OCI-LY7 (cell line): ENCODE measurements at regions not wholly inside any gene's neighbourhood (a gene's known extent, or its start where the extent isn't known, plus 50 kb on each side); places are given as distances from the start of the nearest gene placed in this dataset.

Source experiments
- BruUV-seq: library from RNA; stranded (reverse); fragments of 400-500 nt; replicated peaks from 2 replicates; lab custom pipeline; 2021; lab: Mats Ljungman, UMichigan
- CTCF ChIA-PET: fragments of 300-600 bp; sonication (Branson Sonifier 250); formaldehyde crosslinking; loops from one replicate; lab custom pipeline; 2022; ENCODE audit warnings: antibody characterized with exemption; ENCODE audit not compliant: unreplicated experiment; lab: Charles Lee
- POLR2A ChIA-PET: fragments of 300-600 bp; sonication (Branson Sonifier 250); formaldehyde crosslinking; loops from one replicate; lab custom pipeline; 2022; ENCODE audit warnings: antibody characterized with exemption; lab: Charles Lee
- DNase-seq: peaks from one replicate; pipeline ENCODE4 v3.0.0-alpha.2; 2015; ENCODE audit warnings: low spot score
- H2AFZ ChIP-seq: fragments of 200-600 bp; sonication (generic), shearing (Covaris generic); 2 replicates; pipeline ENCODE4 v1.6.1; 2014; ENCODE audit warnings: mild to moderate bottlenecking, antibody characterized with exemption, low read length, moderate library complexity
- H3K27ac ChIP-seq: fragments of 200-600 bp; sonication (generic); 2 replicates; pipeline ENCODE4 v1.5.1; 2014; ENCODE audit warnings: mixed run types, low read depth, mild to moderate bottlenecking, moderate library complexity, low read length, inconsistent platforms; ENCODE audit not compliant: poor library complexity, severe bottlenecking
- H3K36me3 ChIP-seq: fragments of 200-600 bp; sonication (generic); 2 replicates; pipeline ENCODE4 v1.6.1; 2014; ENCODE audit warnings: mild to moderate bottlenecking, antibody characterized with exemption, low read length, moderate library complexity, mixed read lengths; ENCODE audit not compliant: insufficient read depth
- H3K4me1 ChIP-seq: fragments of 200-600 bp; sonication (generic); 2 replicates; pipeline ENCODE4 v1.5.1; 2014; ENCODE audit warnings: mild to moderate bottlenecking, low read length; ENCODE audit not compliant: insufficient read depth, poor library complexity, severe bottlenecking
- H3K4me2 ChIP-seq: fragments of 200-600 bp; sonication (generic); 2 replicates; pipeline ENCODE4 v1.6.1; 2014; ENCODE audit warnings: mild to moderate bottlenecking, low read length
- H3K4me3 ChIP-seq: fragments of 200-600 bp; sonication (generic); 2 replicates; pipeline ENCODE4 v1.5.1; 2014; ENCODE audit warnings: mild to moderate bottlenecking, low read depth, low read length; ENCODE audit not compliant: poor library complexity, severe bottlenecking
- H3K79me2 ChIP-seq: fragments of 200-600 bp; sonication (generic); 2 replicates; pipeline ENCODE4 v1.6.1; 2016; ENCODE audit warnings: low read depth, mild to moderate bottlenecking, low read length, moderate library complexity, mixed read lengths; ENCODE audit not compliant: insufficient read depth
- H3K9me2 ChIP-seq: fragments of 200-600 bp; sonication (generic); 2 replicates; pipeline ENCODE4 v1.6.1; 2016; ENCODE audit warnings: mild to moderate bottlenecking, low read length, mixed read lengths; ENCODE audit not compliant: insufficient read depth
- H3K9me3 ChIP-seq: fragments of 200-600 bp; sonication (generic); 2 replicates; pipeline ENCODE4 v1.6.1; 2014; ENCODE audit warnings: mild to moderate bottlenecking, mixed run types, low read length, mixed read lengths
- H4K20me1 ChIP-seq: fragments of 200-600 bp; sonication (generic); 2 replicates; pipeline ENCODE4 v1.6.1; 2014; ENCODE audit warnings: mild to moderate bottlenecking, antibody characterized with exemption, low read length, moderate library complexity, mixed read lengths; ENCODE audit not compliant: insufficient read depth
- EZH2phosphoT487 ChIP-seq: fragments of 200-600 bp; sonication (generic); IDR thresholded peaks from 2 replicates; pipeline ENCODE4 v1.6.1; 2018; ENCODE audit warnings: low read depth, borderline replicate concordance, mild to moderate bottlenecking, mixed run types, antibody characterized with exemption, low read length, moderate library complexity, mixed read lengths
- intact Hi-C: fragments of 100-400 bp; cut with micrococcal nuclease; formaldehyde crosslinking; loops from one replicate; pipeline ENCODE4 v1.10.0; 2022; ENCODE audit not compliant: unreplicated experiment
- TF ChIP-seq, protein P1 (sequence below): fragments of 200-600 bp; sonication (generic); conservative IDR thresholded peaks from 2 replicates; pipeline ENCODE4 v1.5.1; 2014; ENCODE audit warnings: mild to moderate bottlenecking, antibody characterized with exemption, low read length, moderate library complexity, mixed read lengths

GRCh38 chr16:86095131-86095752, 196.3 kb downstream of the IRF8 start:
- Histone ChIP-seq H2AFZ (no peak overlapping the region), H3K9me2 (no peaks in the 10 kb centered on the region), H3K27ac (no peak overlapping the region), H3K9me3 (no peaks in the 10 kb centered on the region), H3K36me3 (no peaks in the 10 kb centered on the region), H4K20me1 (no peaks in the 10 kb centered on the region), H3K4me3 (no peak overlapping the region), H3K4me1 (no peaks in the 10 kb centered on the region), H3K79me2 (no peaks in the 10 kb centered on the region), H3K4me2 (no peak overlapping the region)
- intact Hi-C loops = no loop called here
- POLR2A ChIA-PET = no interaction called here
- BruUV-seq = no TSS peak
- DNase-seq = no peak
- TF ChIP-seq, protein P1, sequence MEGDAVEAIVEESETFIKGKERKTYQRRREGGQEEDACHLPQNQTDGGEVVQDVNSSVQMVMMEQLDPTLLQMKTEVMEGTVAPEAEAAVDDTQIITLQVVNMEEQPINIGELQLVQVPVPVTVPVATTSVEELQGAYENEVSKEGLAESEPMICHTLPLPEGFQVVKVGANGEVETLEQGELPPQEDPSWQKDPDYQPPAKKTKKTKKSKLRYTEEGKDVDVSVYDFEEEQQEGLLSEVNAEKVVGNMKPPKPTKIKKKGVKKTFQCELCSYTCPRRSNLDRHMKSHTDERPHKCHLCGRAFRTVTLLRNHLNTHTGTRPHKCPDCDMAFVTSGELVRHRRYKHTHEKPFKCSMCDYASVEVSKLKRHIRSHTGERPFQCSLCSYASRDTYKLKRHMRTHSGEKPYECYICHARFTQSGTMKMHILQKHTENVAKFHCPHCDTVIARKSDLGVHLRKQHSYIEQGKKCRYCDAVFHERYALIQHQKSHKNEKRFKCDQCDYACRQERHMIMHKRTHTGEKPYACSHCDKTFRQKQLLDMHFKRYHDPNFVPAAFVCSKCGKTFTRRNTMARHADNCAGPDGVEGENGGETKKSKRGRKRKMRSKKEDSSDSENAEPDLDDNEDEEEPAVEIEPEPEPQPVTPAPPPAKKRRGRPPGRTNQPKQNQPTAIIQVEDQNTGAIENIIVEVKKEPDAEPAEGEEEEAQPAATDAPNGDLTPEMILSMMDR = no peak
- no peak for TF ChIP-seq EZH2phosphoT487
- CTCF ChIA-PET = no interaction called here

DNA sequence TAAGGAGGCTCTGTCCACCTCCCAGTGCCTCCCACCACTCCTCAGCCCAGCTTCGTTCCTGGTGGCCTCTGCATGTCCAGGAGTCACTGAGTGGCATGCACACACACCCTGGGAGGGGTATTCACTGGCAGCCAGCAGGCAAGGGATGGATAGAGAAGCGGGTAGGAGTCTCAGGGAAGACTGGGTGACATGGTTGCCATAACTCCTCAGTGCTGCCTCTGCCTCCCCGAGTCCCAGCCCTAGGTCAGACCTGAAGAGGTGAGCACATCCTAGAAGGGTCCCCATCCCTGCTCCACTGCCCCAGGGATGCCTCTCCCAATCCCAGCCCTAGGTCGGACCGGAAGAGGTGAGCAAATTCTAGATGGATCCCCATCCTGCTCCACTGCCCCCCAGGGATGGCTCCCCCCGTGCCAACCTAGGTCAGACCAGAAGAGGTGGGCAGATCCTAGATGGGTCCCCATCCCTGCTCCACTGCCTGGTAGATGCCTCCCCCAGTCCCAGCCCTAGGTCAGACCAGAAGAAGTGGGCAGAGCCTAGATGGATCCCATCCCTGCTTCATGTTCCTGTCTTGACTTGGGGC, 197.0 kb downstream of the IRF8 start:
- no peaks in the 10 kb centered on the region for H3K79me2 ChIP-seq
- H4K20me1 ChIP-seq = no peaks in the 10 kb centered on the region
- TF ChIP-seq, protein P1 = no peak
- TF ChIP-seq EZH2phosphoT487 = no peak
- POLR2A ChIA-PET = no interaction called here
- H3K4me3 ChIP-seq = no peak overlapping the region
- no peak for DNase-seq
- H3K9me2 ChIP-seq = no peaks in the 10 kb centered on the region
- no peak overlapping the region for H3K4me2 ChIP-seq
- H3K4me1 ChIP-seq = no peaks in the 10 kb centered on the region
- no peak overlapping the region for H2AFZ ChIP-seq
- intact Hi-C loops = no loop called here
- no TSS peak for BruUV-seq
- no peak overlapping the region for H3K27ac ChIP-seq
- no peaks in the 10 kb centered on the region for H3K9me3 ChIP-seq
- no peaks in the 10 kb centered on the region for H3K36me3 ChIP-seq
- CTCF ChIA-PET = no interaction called here

DNA sequence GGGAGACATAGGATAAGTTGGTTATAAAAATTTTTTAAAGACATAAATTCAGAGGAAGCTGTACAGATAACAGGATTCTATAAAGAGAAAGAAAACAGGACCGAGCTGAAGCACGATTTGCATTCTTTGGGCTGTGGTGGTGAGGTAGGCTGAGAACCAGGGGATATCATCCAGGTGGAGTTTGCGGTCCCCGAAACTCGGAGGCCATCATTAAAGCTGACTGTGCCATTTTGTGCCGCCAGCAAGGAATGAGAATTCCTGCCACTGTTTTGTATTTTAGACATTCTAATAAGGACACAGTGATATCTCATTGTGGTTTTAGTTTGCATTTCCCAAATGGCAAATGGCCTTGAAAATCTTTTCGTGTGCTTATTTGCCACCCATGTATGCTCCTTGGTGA, 197.9 kb downstream of the IRF8 start:
- Histone ChIP-seq H3K4me3 (no peak overlapping the region), H3K9me2 (no peaks in the 10 kb centered on the region), H2AFZ (no peak overlapping the region), H3K36me3 (no peaks in the 10 kb centered on the region), H3K4me1 (no peaks in the 10 kb centered on the region), H3K27ac (no peak overlapping the region), H4K20me1 (no peaks in the 10 kb centered on the region), H3K79me2 (no peaks in the 10 kb centered on the region), H3K4me2 (no peak overlapping the region), H3K9me3 (no peaks in the 10 kb centered on the region)
- TF ChIP-seq EZH2phosphoT487 = no peak
- TF ChIP-seq, protein P1 = no peak
- ChIA-PET POLR2A (no interaction called here), CTCF (no interaction called here)
- BruUV-seq = no TSS peak
- DNase-seq = no peak
- intact Hi-C loops = no loop called here
